ENCODE measurements at regions not wholly inside any gene's neighbourhood (a gene's known extent, or its start where the extent isn't known, plus 50 kb on each side); places are given as distances from the start of the nearest gene placed in this dataset.
"Not testable (repeated sequence)": the region's sequence is repeated elsewhere in the genome, so short reads cannot be mapped to it uniquely, and the experiment has no call there.

- no peak for DNase-seq
Observed at GRCh38 chr16:13483121-13483520, 436.8 kb upstream of the ERCC4 start.

- not testable (repeated sequence) for DNase-seq
Observed at GRCh38 chr16:13489416-13489815, 430.5 kb upstream of the ERCC4 start.

GRCh38 chr16:13492046-13492445 lies 427.9 kb upstream of the ERCC4 start:
- DNase-seq, result no peak

- no peak for DNase-seq
Observed at GRCh38 chr16:13503960-13504635, 415.9 kb upstream of the ERCC4 start.

- no peak for DNase-seq
Observed at GRCh38 chr16:13507530-13507929, 412.4 kb upstream of the ERCC4 start.

GRCh38 chr16:13510425-13511151 lies 409.4 kb upstream of the ERCC4 start:
- DNase-seq, result no peak

GRCh38 chr16:13517841-13518240 lies 402.1 kb upstream of the ERCC4 start:
- DNase-seq, result no peak

GRCh38 chr16:13519871-13520270 lies 400.1 kb upstream of the ERCC4 start:
- DNase-seq, result no peak

GRCh38 chr16:13521356-13521755 lies 398.6 kb upstream of the ERCC4 start:
- DNase-seq, result no peak

GRCh38 chr16:13527332-13527731 lies 392.6 kb upstream of the ERCC4 start:
- no peak for DNase-seq

- no peak for DNase-seq
Observed at GRCh38 chr16:13528691-13529090, 391.3 kb upstream of the ERCC4 start.

GRCh38 chr16:13529193-13529982 lies 390.6 kb upstream of the ERCC4 start:
- no peak for DNase-seq

GRCh38 chr16:13540771-13541170 lies 379.2 kb upstream of the ERCC4 start:
- no peak for DNase-seq

- no peak for DNase-seq
Observed at GRCh38 chr16:13542284-13542683, 377.7 kb upstream of the ERCC4 start.

- no peak for DNase-seq
Observed at GRCh38 chr16:13543850-13544249, 376.1 kb upstream of the ERCC4 start.

GRCh38 chr16:13545271-13545670 lies 374.7 kb upstream of the ERCC4 start:
- DNase-seq, result no peak

GRCh38 chr16:13550254-13550653 lies 369.7 kb upstream of the ERCC4 start:
- no peak for DNase-seq

GRCh38 chr16:13552062-13552959 lies 367.6 kb upstream of the ERCC4 start:
- DNase-seq, result no peak

GRCh38 chr16:13552960-13553257 lies 367.0 kb upstream of the ERCC4 start:
- no peak for DNase-seq

GRCh38 chr16:13553453-13553985 lies 366.4 kb upstream of the ERCC4 start:
- DNase-seq, result no peak

GRCh38 chr16:13554005-13554404 lies 365.9 kb upstream of the ERCC4 start:
- DNase-seq, result no peak

- no peak for DNase-seq
Observed at GRCh38 chr16:13554643-13555042, 365.3 kb upstream of the ERCC4 start.

- DNase-seq, result no peak
Observed at GRCh38 chr16:13557418-13557817, 362.5 kb upstream of the ERCC4 start.
